HUES6 (cell line): ENCODE measurements at regions not wholly inside any gene's neighbourhood (a gene's known extent, or its start where the extent isn't known, plus 50 kb on each side); places are given as distances from the start of the nearest gene placed in this dataset.

Experiments used
- H3K27ac ChIP-seq: 2 replicates; pipeline ENCODE4 v1.7.0; 2013; ENCODE audit warnings: low read depth, mild to moderate bottlenecking, low read length, inconsistent platforms
- H3K27me3 ChIP-seq: 2 replicates; pipeline ENCODE4 v1.6.1; 2013; ENCODE audit warnings: low read length; ENCODE audit not compliant: control insufficient read depth, insufficient read depth
- H3K36me3 ChIP-seq: 2 replicates; pipeline ENCODE4 v1.6.1; 2013; ENCODE audit warnings: low read length; ENCODE audit not compliant: control insufficient read depth, insufficient read depth
- H3K4me1 ChIP-seq: 2 replicates; pipeline ENCODE4 v1.6.1; 2013; ENCODE audit warnings: low read length; ENCODE audit not compliant: control insufficient read depth, insufficient read depth
- H3K4me3 ChIP-seq: 2 replicates; pipeline ENCODE4 v1.5.1; 2013; ENCODE audit warnings: low read depth, low read length
- H3K9ac ChIP-seq: one replicate; pipeline ENCODE4 v1.6.1; 2013; ENCODE audit warnings: mild to moderate bottlenecking, low read length
- H3K9me3 ChIP-seq: 2 replicates; pipeline ENCODE4 v1.6.1; 2013; ENCODE audit warnings: low read depth, low read length; ENCODE audit not compliant: control insufficient read depth, insufficient read depth

- Histone ChIP-seq H3K27me3 (no peaks in the 10 kb centered on the region), H3K4me1 (peaks cover 30% of the 10 kb centered on the region)
Measured at GRCh38 chr2:234579231-234579962, 82.5 kb upstream of the ARL4C start.

GRCh38 chr2:234578389-234578788 lies 81.5 kb upstream of the ARL4C start:
- Histone ChIP-seq H3K36me3 (no peaks in the 10 kb centered on the region), H3K27me3 (no peaks in the 10 kb centered on the region), H3K27ac (no peak overlapping the region), H3K4me1 (peaks cover 30% of the 10 kb centered on the region), H3K9me3 (no peaks in the 10 kb centered on the region), H3K4me3 (no peak overlapping the region), H3K9ac (no peak overlapping the region)

More at GRCh38 chr2:234579231-234579962, 82.5 kb upstream of the ARL4C start:
- H3K4me3 ChIP-seq, result no peak overlapping the region
- H3K27ac ChIP-seq, result no peak overlapping the region
- no peaks in the 10 kb centered on the region for H3K9me3 ChIP-seq
- H3K36me3 ChIP-seq, result no peaks in the 10 kb centered on the region
- H3K9ac ChIP-seq, result no peak overlapping the region

- Histone ChIP-seq H3K9me3 (no peaks in the 10 kb centered on the region), H3K27ac (no peak overlapping the region), H3K4me3 (no peak overlapping the region), H3K9ac (no peak overlapping the region), H3K36me3 (no peaks in the 10 kb centered on the region), H3K4me1 (peaks cover 26% of the 10 kb centered on the region), H3K27me3 (no peaks in the 10 kb centered on the region)
Measured at GRCh38 chr2:234577191-234577590, 80.3 kb upstream of the ARL4C start.

DNA sequence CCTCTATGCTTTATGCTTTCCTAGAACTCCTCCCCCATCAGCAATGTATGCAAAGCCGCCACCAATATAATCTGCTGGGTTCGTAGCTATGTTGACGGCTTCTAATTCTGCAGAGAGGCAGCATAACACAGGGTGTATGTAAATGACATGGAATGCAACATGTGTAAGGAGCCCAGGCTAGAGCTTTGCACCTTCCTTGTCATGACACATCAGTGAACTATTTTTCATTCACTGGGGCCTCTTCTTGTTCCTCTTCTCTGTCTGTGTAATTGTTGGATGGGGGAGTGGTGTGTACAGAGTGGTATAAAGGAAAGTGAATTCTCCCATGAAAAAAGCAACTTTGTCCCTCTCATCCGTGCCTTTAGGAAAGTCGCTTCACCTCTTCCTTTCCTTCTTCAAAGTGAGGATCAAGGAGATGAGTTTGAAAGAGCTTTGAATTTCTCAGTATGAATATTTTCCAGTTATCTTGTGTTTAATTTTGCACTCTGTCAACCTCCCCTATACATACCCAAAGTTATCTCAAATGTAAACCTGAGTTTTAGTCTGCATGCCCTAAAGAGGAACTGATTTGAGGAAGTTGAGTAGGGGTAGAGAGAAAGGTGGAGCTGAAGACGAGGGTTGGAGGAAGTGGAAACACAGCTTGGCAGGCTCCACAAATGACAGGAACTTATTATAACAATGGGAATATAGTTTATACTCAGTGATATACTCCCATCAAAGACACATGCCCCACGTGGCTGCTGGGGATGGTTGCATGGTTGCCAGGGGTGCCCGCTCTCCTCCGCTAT lies 74.9 kb upstream of the ARL4C start:
- Histone ChIP-seq H3K4me3 (no peak overlapping the region), H3K27me3 (no peaks in the 10 kb centered on the region; the same call in 1 of the 2 replicates), H3K4me1 (peaks cover 2% of the 10 kb centered on the region), H3K9me3 (no peaks in the 10 kb centered on the region), H3K27ac (no peak overlapping the region), H3K9ac (no peak overlapping the region), H3K36me3 (no peaks in the 10 kb centered on the region)

DNA sequence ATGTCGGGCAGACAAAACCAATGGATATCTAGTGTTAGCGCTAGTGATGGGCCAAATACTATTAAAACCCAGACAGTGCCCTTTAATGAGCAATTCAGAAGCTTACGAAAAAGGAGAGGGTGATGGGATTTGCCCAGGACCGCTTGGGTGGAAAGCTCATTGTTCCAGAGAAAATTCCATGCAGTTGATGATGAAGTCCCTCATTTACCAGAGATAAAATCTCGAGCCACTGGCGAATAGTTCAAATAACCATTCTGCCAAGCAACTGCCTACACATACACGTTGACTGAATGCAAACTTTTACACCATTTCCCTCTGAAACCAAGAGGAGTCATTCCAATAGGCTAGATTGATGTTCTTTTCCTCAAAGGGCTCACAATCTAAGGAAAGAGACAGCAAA lies 73.6 kb upstream of the ARL4C start:
- no peak overlapping the region for H3K27ac ChIP-seq
- H3K27me3 ChIP-seq, result no peaks in the 10 kb centered on the region; the same call in 1 of the 2 replicates
- H3K4me3 ChIP-seq, result no peak overlapping the region
- no peaks in the 10 kb centered on the region for H3K9me3 ChIP-seq
- H3K9ac ChIP-seq, result no peak overlapping the region
- H3K36me3 ChIP-seq, result no peaks in the 10 kb centered on the region
- H3K4me1 ChIP-seq, result no peaks in the 10 kb centered on the region; the same call in 1 of the 2 replicates

DNA sequence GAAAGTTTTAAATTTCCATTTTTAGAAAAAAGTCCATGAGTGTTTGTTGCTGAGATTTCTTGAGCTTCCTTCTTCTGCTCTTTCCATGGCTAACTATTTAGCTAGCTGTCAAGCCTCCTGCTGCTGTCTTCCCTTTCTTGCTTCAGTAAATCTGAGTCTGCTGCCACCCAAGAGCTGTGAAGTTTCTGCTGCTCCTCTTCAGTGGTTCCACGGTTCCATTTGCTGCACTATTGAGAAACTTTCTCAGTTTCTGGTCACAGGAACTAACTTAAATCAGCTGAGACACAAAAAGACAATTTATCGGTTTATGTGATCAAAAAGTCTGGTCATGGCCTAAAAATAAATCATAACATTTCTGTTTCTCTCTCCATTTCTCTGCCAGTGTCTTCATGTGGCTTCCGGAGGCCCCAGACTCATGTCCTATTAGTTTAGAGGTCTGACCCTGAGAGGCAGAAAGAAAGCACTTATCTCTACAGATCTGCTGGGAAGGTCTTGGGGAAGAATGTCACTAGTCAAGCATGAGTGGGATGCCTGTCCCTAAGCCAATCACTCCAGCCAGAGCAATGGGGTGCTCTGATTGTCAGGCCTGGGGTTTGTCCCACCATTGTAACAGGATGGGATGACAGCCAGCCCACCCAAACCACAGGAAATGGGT lies 73.0 kb upstream of the ARL4C start:
- Histone ChIP-seq H3K4me1 (no peaks in the 10 kb centered on the region; the same call in 1 of the 2 replicates), H3K4me3 (no peak overlapping the region), H3K9ac (no peak overlapping the region), H3K27me3 (no peaks in the 10 kb centered on the region; the same call in 1 of the 2 replicates), H3K36me3 (no peaks in the 10 kb centered on the region), H3K9me3 (no peaks in the 10 kb centered on the region), H3K27ac (no peak overlapping the region)

DNA sequence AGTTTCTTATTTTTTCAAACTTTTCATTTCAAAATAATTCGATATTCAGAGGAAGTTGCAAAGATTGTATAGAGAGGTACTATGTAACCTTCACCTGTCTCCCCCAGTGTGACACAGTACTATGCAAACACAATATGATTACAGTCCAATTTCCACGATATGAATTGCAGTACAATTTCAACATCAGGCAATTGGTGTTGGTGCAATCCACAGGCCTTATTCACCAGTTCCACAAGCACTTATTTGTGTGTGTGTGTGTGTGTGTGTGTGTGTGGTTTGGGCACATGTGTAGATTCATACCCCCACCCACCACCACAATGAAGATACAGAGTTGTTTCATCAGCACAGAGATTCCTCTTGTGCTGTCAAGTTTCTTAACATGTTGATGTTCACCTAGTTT lies 69.7 kb upstream of the ARL4C start:
- no peaks in the 10 kb centered on the region; the same call in 1 of the 2 replicates for H3K4me1 ChIP-seq
- no peaks in the 10 kb centered on the region; the same call in 1 of the 2 replicates for H3K27me3 ChIP-seq
- no peak overlapping the region for H3K9ac ChIP-seq
- H3K27ac ChIP-seq, result no peak overlapping the region
- no peaks in the 10 kb centered on the region for H3K36me3 ChIP-seq
- peaks cover 3% of the 10 kb centered on the region; the same call in 1 of the 2 replicates for H3K9me3 ChIP-seq
- H3K4me3 ChIP-seq, result no peak overlapping the region

GRCh38 chr2:234565842-234566619 lies 69.2 kb upstream of the ARL4C start:
- H3K27ac ChIP-seq, result no peak overlapping the region

DNA sequence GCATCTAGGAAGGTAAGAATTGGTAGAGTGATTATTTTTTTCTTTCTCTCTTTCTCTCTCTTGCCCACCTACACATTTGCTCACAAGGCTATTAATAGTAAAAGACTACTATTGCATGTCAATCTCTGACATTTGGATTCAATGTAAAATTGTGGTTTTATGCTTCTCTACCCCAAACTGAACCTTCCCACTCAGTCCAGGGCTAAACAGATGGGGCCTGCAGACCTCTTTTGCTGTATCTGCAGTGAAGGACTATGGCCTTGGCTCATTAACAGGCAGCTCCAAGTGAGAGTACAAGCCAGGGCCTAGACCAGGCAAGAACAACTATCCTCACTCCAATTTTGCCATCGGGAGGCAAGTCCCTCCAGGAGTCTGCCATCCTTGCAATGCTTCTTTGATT lies 68.3 kb upstream of the ARL4C start:
- no peaks in the 10 kb centered on the region; the same call in 1 of the 2 replicates for H3K4me1 ChIP-seq
- H3K9ac ChIP-seq, result no peak overlapping the region
- no peak overlapping the region for H3K27ac ChIP-seq
- no peak overlapping the region for H3K4me3 ChIP-seq
- no peaks in the 10 kb centered on the region for H3K36me3 ChIP-seq
- no peaks in the 10 kb centered on the region for H3K27me3 ChIP-seq
- peaks cover 13% of the 10 kb centered on the region for H3K9me3 ChIP-seq

More at GRCh38 chr2:234565842-234566619, 69.2 kb upstream of the ARL4C start:
- no peaks in the 10 kb centered on the region for H3K36me3 ChIP-seq
- no peaks in the 10 kb centered on the region; the same call in 1 of the 2 replicates for H3K27me3 ChIP-seq
- no peaks in the 10 kb centered on the region; the same call in 1 of the 2 replicates for H3K4me1 ChIP-seq
- peaks cover 7% of the 10 kb centered on the region; the same call in 1 of the 2 replicates for H3K9me3 ChIP-seq
- no peak overlapping the region for H3K4me3 ChIP-seq
- no peak overlapping the region for H3K9ac ChIP-seq

GRCh38 chr2:234564699-234565098 lies 67.8 kb upstream of the ARL4C start:
- Histone ChIP-seq H3K36me3 (no peaks in the 10 kb centered on the region), H3K4me1 (no peaks in the 10 kb centered on the region; the same call in 1 of the 2 replicates), H3K27me3 (no peaks in the 10 kb centered on the region), H3K27ac (no peak overlapping the region), H3K4me3 (no peak overlapping the region), H3K9ac (no peak overlapping the region), H3K9me3 (peaks cover 16% of the 10 kb centered on the region)
